ENCODE measurements at regions not wholly inside any gene's neighbourhood (a gene's known extent, or its start where the extent isn't known, plus 50 kb on each side); places are given as distances from the start of the nearest gene placed in this dataset.

GRCh38 chr13:34351134-34351533 is 533.2 kb downstream of the RFC3 start:
- H3K27me3 ChIP-seq (ENCODE audit: insufficient read depth, low read length, poor library complexity, severe bottlenecking) = no peaks in the 10 kb centered on the region
- CTCF ChIA-PET = no interaction called here

GRCh38 chr13:34352958-34353357 is 535.0 kb downstream of the RFC3 start:
- H3K36me3 Mint-ChIP-seq = no peaks in the 10 kb centered on the region
- peaks cover 0 to 7% (median 2%) of the 10 kb centered on the region in 5 donors for H3K9me3 Mint-ChIP-seq
- H3K27ac Mint-ChIP-seq = no peak overlapping the region
- Histone ChIP-seq H3K9me3 (ENCODE audit: low read length) (no peaks in the 10 kb centered on the region), H3K4me1 (ENCODE audit: insufficient read depth, low read length) (no peaks in the 10 kb centered on the region), H3K27ac (ENCODE audit: low read depth, low read length) (no peak overlapping the region), H3K4me3 (ENCODE audit: low read length) (no peak overlapping the region), H3K36me3 (ENCODE audit: insufficient read depth, low read length) (no peaks in the 10 kb centered on the region), H3K27me3 (ENCODE audit: insufficient read depth, low read length, poor library complexity, severe bottlenecking) (no peaks in the 10 kb centered on the region)
- H3K4me1 Mint-ChIP-seq = no peaks in the 10 kb centered on the region
- POLR2A ChIA-PET = no interaction called here
- DNase-seq = no peak
- no peak overlapping the region for H3K4me3 Mint-ChIP-seq
- CTCF ChIA-PET = no interaction called here
- H3K27me3 Mint-ChIP-seq = no peaks in the 10 kb centered on the region

More at GRCh38 chr13:34351134-34351533, 533.2 kb downstream of the RFC3 start:
- no peaks in the 10 kb centered on the region for H3K4me1 ChIP-seq (ENCODE audit: insufficient read depth, low read length)
- Mint-ChIP-seq H3K27ac (peak overlapping the region in 1 of 8 donors; percentile 24), H3K36me3 (no peaks in the 10 kb centered on the region), H3K9me3 (peaks cover 0 to 10% (median 2%) of the 10 kb centered on the region in 5 donors), H3K27me3 (no peaks in the 10 kb centered on the region), H3K4me1 (no peaks in the 10 kb centered on the region), H3K4me3 (no peak overlapping the region)
- DNase-seq = no peak
- no peak overlapping the region for H3K4me3 ChIP-seq (ENCODE audit: low read length)
- no peaks in the 10 kb centered on the region for H3K9me3 ChIP-seq (ENCODE audit: low read length)
- H3K36me3 ChIP-seq (ENCODE audit: insufficient read depth, low read length) = no peaks in the 10 kb centered on the region
- H3K27ac ChIP-seq (ENCODE audit: low read depth, low read length) = no peak overlapping the region
- POLR2A ChIA-PET = no interaction called here

GRCh38 chr13:34356686-34357434 is 538.9 kb downstream of the RFC3 start:
- no peaks in the 10 kb centered on the region for H3K4me1 Mint-ChIP-seq
- H3K36me3 ChIP-seq (ENCODE audit: insufficient read depth, low read length) = no peaks in the 10 kb centered on the region
- H3K27me3 ChIP-seq (ENCODE audit: insufficient read depth, low read length, poor library complexity, severe bottlenecking) = no peaks in the 10 kb centered on the region
- ChIA-PET POLR2A (no interaction called here), CTCF (no interaction called here)
- no peak overlapping the region for H3K4me3 Mint-ChIP-seq
- H3K9me3 Mint-ChIP-seq = peaks cover 0 to 8% (median 0%) of the 10 kb centered on the region in 5 donors
- peak overlapping the region in 1 of 8 donors; percentile 17 for H3K27ac Mint-ChIP-seq
- no peaks in the 10 kb centered on the region for H3K27me3 Mint-ChIP-seq
- H3K4me3 ChIP-seq (ENCODE audit: low read length) = no peak overlapping the region
- H3K36me3 Mint-ChIP-seq = no peaks in the 10 kb centered on the region
- H3K4me1 ChIP-seq (ENCODE audit: insufficient read depth, low read length) = no peaks in the 10 kb centered on the region
- H3K27ac ChIP-seq (ENCODE audit: low read depth, low read length) = no peak overlapping the region
- DNase-seq = no peak
- H3K9me3 ChIP-seq (ENCODE audit: low read length) = no peaks in the 10 kb centered on the region

- no peak for DNase-seq
- Histone ChIP-seq H3K9me3 (ENCODE audit: low read length) (no peaks in the 10 kb centered on the region), H3K4me3 (ENCODE audit: low read length) (no peak overlapping the region), H3K27ac (ENCODE audit: low read depth, low read length) (no peak overlapping the region), H3K4me1 (ENCODE audit: insufficient read depth, low read length) (no peaks in the 10 kb centered on the region), H3K27me3 (ENCODE audit: insufficient read depth, low read length, poor library complexity, severe bottlenecking) (no peaks in the 10 kb centered on the region), H3K36me3 (ENCODE audit: insufficient read depth, low read length) (no peaks in the 10 kb centered on the region)
- H3K4me3 Mint-ChIP-seq = no peak overlapping the region
- H3K4me1 Mint-ChIP-seq = no peaks in the 10 kb centered on the region
- H3K36me3 Mint-ChIP-seq = no peaks in the 10 kb centered on the region
- CTCF ChIA-PET = no interaction called here
- POLR2A ChIA-PET = no interaction called here
- H3K27ac Mint-ChIP-seq = no peak overlapping the region
- H3K27me3 Mint-ChIP-seq = no peaks in the 10 kb centered on the region
- H3K9me3 Mint-ChIP-seq = peaks cover 0 to 8% (median 0%) of the 10 kb centered on the region in 5 donors
Measured at GRCh38 chr13:34357435-34358232, 539.7 kb downstream of the RFC3 start.

GRCh38 chr13:34358811-34359513 is 541.0 kb downstream of the RFC3 start:
- Mint-ChIP-seq H3K9me3 (peaks cover 0 to 8% (median 4%) of the 10 kb centered on the region in 5 donors), H3K27ac (no peak overlapping the region), H3K4me1 (no peaks in the 10 kb centered on the region), H3K36me3 (no peaks in the 10 kb centered on the region), H3K27me3 (no peaks in the 10 kb centered on the region), H3K4me3 (no peak overlapping the region)
- no peaks in the 10 kb centered on the region for H3K27me3 ChIP-seq (ENCODE audit: insufficient read depth, low read length, poor library complexity, severe bottlenecking)
- no peaks in the 10 kb centered on the region for H3K4me1 ChIP-seq (ENCODE audit: insufficient read depth, low read length)
- H3K27ac ChIP-seq (ENCODE audit: low read depth, low read length) = no peak overlapping the region
- no peak for DNase-seq
- ChIA-PET CTCF (no interaction called here), POLR2A (no interaction called here)
- H3K4me3 ChIP-seq (ENCODE audit: low read length) = no peak overlapping the region
- H3K9me3 ChIP-seq (ENCODE audit: low read length) = no peaks in the 10 kb centered on the region
- H3K36me3 ChIP-seq (ENCODE audit: insufficient read depth, low read length) = no peaks in the 10 kb centered on the region

GRCh38 chr13:34360702-34361101 is 542.8 kb downstream of the RFC3 start:
- H3K4me1 ChIP-seq (ENCODE audit: insufficient read depth, low read length) = no peaks in the 10 kb centered on the region
- ChIA-PET CTCF (no interaction called here), POLR2A (no interaction called here)
- Mint-ChIP-seq H3K36me3 (no peaks in the 10 kb centered on the region), H3K27me3 (no peaks in the 10 kb centered on the region), H3K4me3 (no peak overlapping the region), H3K9me3 (peaks cover 0 to 8% (median under 1%) of the 10 kb centered on the region in 5 donors), H3K27ac (no peak overlapping the region), H3K4me1 (no peaks in the 10 kb centered on the region)
- H3K27ac ChIP-seq (ENCODE audit: low read depth, low read length) = no peak overlapping the region
- H3K4me3 ChIP-seq (ENCODE audit: low read length) = no peak overlapping the region
- no peak for DNase-seq
- H3K9me3 ChIP-seq (ENCODE audit: low read length) = no peaks in the 10 kb centered on the region
- H3K27me3 ChIP-seq (ENCODE audit: insufficient read depth, low read length, poor library complexity, severe bottlenecking) = no peaks in the 10 kb centered on the region
- H3K36me3 ChIP-seq (ENCODE audit: insufficient read depth, low read length) = no peaks in the 10 kb centered on the region

GRCh38 chr13:34361560-34361959 is 543.6 kb downstream of the RFC3 start:
- POLR2A ChIA-PET = no interaction called here
- Histone ChIP-seq H3K27me3 (ENCODE audit: insufficient read depth, low read length, poor library complexity, severe bottlenecking) (no peaks in the 10 kb centered on the region), H3K4me3 (ENCODE audit: low read length) (no peak overlapping the region), H3K9me3 (ENCODE audit: low read length) (no peaks in the 10 kb centered on the region), H3K36me3 (ENCODE audit: insufficient read depth, low read length) (no peaks in the 10 kb centered on the region), H3K27ac (ENCODE audit: low read depth, low read length) (no peak overlapping the region), H3K4me1 (ENCODE audit: insufficient read depth, low read length) (no peaks in the 10 kb centered on the region)
- Mint-ChIP-seq H3K4me3 (no peak overlapping the region), H3K36me3 (no peaks in the 10 kb centered on the region), H3K27ac (no peak overlapping the region), H3K9me3 (peaks cover 0 to 11% (median 3%) of the 10 kb centered on the region in 5 donors), H3K4me1 (no peaks in the 10 kb centered on the region), H3K27me3 (no peaks in the 10 kb centered on the region)
- no peak for DNase-seq
- CTCF ChIA-PET = no interaction called here

GRCh38 chr13:34363266-34363665 is 545.3 kb downstream of the RFC3 start:
- peaks cover 0 to 11% (median 4%) of the 10 kb centered on the region in 5 donors for H3K9me3 Mint-ChIP-seq
- H3K4me3 Mint-ChIP-seq = no peak overlapping the region
- Histone ChIP-seq H3K9me3 (ENCODE audit: low read length) (no peaks in the 10 kb centered on the region), H3K27me3 (ENCODE audit: insufficient read depth, low read length, poor library complexity, severe bottlenecking) (no peaks in the 10 kb centered on the region), H3K4me3 (ENCODE audit: low read length) (no peak overlapping the region), H3K27ac (ENCODE audit: low read depth, low read length) (no peak overlapping the region), H3K36me3 (ENCODE audit: insufficient read depth, low read length) (no peaks in the 10 kb centered on the region), H3K4me1 (ENCODE audit: insufficient read depth, low read length) (no peaks in the 10 kb centered on the region)
- CTCF ChIA-PET = no interaction called here
- no peak for DNase-seq
- H3K4me1 Mint-ChIP-seq = no peaks in the 10 kb centered on the region
- H3K27ac Mint-ChIP-seq = no peak overlapping the region
- no peaks in the 10 kb centered on the region for H3K27me3 Mint-ChIP-seq
- H3K36me3 Mint-ChIP-seq = no peaks in the 10 kb centered on the region
- POLR2A ChIA-PET = no interaction called here

All from CD8-positive, alpha-beta memory T cell (primary cell).